K562 (cell line): ENCODE measurements at regions not wholly inside any gene's neighbourhood (a gene's known extent, or its start where the extent isn't known, plus 50 kb on each side); places are given as distances from the start of the nearest gene placed in this dataset.

Experiments used
- BCLAF1 ChIP-seq, 2 experiments: fragments of 450-650 bp in 1 of 2; IDR thresholded peaks; 2 replicates each; pipeline ENCODE4 v1.6.1; 2011 to 2017; ENCODE audit warnings: low read depth in 2 of 2, antibody characterized with exemption in 1 of 2, borderline replicate concordance in 1 of 2, low read length in 1 of 2, mild to moderate bottlenecking in 1 of 2, mixed read lengths in 1 of 2; ENCODE audit not compliant: control insufficient read depth in 1 of 2
- CBX5 ChIP-seq: IDR thresholded peaks from 2 replicates; pipeline ENCODE4 v1.6.1; 2014; ENCODE audit warnings: low read depth, borderline replicate concordance
- LEF1 ChIP-seq: fragments of 450-650 bp; IDR thresholded peaks from 2 replicates; pipeline ENCODE4 v1.6.1; 2016; ENCODE audit warnings: mild to moderate bottlenecking
- MTA3 ChIP-seq: fragments of 450-650 bp; formaldehyde crosslinking; IDR thresholded peaks from 2 replicates; pipeline ENCODE4 v1.6.1; 2017; ENCODE audit warnings: mild to moderate bottlenecking, borderline replicate concordance
- PHF8 ChIP-seq: fragments of 200-600 bp; sonication (generic); IDR thresholded peaks from 2 replicates; pipeline ENCODE4 v1.6.1; 2012; ENCODE audit warnings: mixed run types, mild to moderate bottlenecking, inconsistent platforms, low read length, moderate library complexity, borderline replicate concordance
- TCF7L2 ChIP-seq: fragments of 150-350 bp; IDR thresholded peaks from 2 replicates; pipeline ENCODE4 v1.6.1; 2016; ENCODE audit warnings: low read depth, mild to moderate bottlenecking, low read length, moderate library complexity
- U2AF2 ChIP-seq: fragments of 200-400 bp; formaldehyde crosslinking; optimal IDR thresholded peaks from 2 replicates; pipeline ENCODE3; 2017; ENCODE audit warnings: low read depth, mild to moderate bottlenecking, low read length
- TF ChIP-seq, protein P1 (sequence below): fragments of 450-650 bp; IDR thresholded peaks from 2 replicates; pipeline ENCODE4 v1.6.1; 2016; ENCODE audit warnings: mild to moderate bottlenecking, moderate library complexity
- TF ChIP-seq, protein P2 (sequence below): fragments of 450-650 bp; formaldehyde crosslinking; IDR thresholded peaks from 2 replicates; pipeline ENCODE4 v1.4.0; 2022; ENCODE audit warnings: missing genetic modification characterization

GRCh38 chr3:10721101-10721500 lies 94.9 kb upstream of the SLC6A11 start (continued):
- TF ChIP-seq, protein P1, sequence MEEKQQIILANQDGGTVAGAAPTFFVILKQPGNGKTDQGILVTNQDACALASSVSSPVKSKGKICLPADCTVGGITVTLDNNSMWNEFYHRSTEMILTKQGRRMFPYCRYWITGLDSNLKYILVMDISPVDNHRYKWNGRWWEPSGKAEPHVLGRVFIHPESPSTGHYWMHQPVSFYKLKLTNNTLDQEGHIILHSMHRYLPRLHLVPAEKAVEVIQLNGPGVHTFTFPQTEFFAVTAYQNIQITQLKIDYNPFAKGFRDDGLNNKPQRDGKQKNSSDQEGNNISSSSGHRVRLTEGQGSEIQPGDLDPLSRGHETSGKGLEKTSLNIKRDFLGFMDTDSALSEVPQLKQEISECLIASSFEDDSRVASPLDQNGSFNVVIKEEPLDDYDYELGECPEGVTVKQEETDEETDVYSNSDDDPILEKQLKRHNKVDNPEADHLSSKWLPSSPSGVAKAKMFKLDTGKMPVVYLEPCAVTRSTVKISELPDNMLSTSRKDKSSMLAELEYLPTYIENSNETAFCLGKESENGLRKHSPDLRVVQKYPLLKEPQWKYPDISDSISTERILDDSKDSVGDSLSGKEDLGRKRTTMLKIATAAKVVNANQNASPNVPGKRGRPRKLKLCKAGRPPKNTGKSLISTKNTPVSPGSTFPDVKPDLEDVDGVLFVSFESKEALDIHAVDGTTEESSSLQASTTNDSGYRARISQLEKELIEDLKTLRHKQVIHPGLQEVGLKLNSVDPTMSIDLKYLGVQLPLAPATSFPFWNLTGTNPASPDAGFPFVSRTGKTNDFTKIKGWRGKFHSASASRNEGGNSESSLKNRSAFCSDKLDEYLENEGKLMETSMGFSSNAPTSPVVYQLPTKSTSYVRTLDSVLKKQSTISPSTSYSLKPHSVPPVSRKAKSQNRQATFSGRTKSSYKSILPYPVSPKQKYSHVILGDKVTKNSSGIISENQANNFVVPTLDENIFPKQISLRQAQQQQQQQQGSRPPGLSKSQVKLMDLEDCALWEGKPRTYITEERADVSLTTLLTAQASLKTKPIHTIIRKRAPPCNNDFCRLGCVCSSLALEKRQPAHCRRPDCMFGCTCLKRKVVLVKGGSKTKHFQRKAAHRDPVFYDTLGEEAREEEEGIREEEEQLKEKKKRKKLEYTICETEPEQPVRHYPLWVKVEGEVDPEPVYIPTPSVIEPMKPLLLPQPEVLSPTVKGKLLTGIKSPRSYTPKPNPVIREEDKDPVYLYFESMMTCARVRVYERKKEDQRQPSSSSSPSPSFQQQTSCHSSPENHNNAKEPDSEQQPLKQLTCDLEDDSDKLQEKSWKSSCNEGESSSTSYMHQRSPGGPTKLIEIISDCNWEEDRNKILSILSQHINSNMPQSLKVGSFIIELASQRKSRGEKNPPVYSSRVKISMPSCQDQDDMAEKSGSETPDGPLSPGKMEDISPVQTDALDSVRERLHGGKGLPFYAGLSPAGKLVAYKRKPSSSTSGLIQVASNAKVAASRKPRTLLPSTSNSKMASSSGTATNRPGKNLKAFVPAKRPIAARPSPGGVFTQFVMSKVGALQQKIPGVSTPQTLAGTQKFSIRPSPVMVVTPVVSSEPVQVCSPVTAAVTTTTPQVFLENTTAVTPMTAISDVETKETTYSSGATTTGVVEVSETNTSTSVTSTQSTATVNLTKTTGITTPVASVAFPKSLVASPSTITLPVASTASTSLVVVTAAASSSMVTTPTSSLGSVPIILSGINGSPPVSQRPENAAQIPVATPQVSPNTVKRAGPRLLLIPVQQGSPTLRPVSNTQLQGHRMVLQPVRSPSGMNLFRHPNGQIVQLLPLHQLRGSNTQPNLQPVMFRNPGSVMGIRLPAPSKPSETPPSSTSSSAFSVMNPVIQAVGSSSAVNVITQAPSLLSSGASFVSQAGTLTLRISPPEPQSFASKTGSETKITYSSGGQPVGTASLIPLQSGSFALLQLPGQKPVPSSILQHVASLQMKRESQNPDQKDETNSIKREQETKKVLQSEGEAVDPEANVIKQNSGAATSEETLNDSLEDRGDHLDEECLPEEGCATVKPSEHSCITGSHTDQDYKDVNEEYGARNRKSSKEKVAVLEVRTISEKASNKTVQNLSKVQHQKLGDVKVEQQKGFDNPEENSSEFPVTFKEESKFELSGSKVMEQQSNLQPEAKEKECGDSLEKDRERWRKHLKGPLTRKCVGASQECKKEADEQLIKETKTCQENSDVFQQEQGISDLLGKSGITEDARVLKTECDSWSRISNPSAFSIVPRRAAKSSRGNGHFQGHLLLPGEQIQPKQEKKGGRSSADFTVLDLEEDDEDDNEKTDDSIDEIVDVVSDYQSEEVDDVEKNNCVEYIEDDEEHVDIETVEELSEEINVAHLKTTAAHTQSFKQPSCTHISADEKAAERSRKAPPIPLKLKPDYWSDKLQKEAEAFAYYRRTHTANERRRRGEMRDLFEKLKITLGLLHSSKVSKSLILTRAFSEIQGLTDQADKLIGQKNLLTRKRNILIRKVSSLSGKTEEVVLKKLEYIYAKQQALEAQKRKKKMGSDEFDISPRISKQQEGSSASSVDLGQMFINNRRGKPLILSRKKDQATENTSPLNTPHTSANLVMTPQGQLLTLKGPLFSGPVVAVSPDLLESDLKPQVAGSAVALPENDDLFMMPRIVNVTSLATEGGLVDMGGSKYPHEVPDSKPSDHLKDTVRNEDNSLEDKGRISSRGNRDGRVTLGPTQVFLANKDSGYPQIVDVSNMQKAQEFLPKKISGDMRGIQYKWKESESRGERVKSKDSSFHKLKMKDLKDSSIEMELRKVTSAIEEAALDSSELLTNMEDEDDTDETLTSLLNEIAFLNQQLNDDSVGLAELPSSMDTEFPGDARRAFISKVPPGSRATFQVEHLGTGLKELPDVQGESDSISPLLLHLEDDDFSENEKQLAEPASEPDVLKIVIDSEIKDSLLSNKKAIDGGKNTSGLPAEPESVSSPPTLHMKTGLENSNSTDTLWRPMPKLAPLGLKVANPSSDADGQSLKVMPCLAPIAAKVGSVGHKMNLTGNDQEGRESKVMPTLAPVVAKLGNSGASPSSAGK = no peak
- TF ChIP-seq TCF7L2 (no peak), LEF1 (no peak), PHF8 (no peak), BCLAF1 (IDR thresholded peaks at IDR 0.05; ENCODE audit: borderline replicate concordance in 1 of 2, control insufficient read depth in 1 of 2, low read depth in 2 of 2, low read length in 1 of 2) (no peak), MTA3 (no peak), U2AF2 (no peak), CBX5 (no peak)
- TF ChIP-seq, protein P2, sequence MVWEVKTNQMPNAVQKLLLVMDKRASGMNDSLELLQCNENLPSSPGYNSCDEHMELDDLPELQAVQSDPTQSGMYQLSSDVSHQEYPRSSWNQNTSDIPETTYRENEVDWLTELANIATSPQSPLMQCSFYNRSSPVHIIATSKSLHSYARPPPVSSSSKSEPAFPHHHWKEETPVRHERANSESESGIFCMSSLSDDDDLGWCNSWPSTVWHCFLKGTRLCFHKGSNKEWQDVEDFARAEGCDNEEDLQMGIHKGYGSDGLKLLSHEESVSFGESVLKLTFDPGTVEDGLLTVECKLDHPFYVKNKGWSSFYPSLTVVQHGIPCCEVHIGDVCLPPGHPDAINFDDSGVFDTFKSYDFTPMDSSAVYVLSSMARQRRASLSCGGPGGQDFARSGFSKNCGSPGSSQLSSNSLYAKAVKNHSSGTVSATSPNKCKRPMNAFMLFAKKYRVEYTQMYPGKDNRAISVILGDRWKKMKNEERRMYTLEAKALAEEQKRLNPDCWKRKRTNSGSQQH (CRISPR knock-in tag) = no peak
